HG03025 (cell line): ENCODE measurements at regions not wholly inside any gene's neighbourhood (a gene's known extent, or its start where the extent isn't known, plus 50 kb on each side); places are given as distances from the start of the nearest gene placed in this dataset.
"Not testable (repeated sequence)": the region's sequence is repeated elsewhere in the genome, so short reads cannot be mapped to it uniquely, and the experiment has no call there.

Experiments used
- ATAC-seq: cut with Tn5 transposase; IDR thresholded peaks from one replicate; pipeline ENCODE4 v1.9.1; 2021; ENCODE audit warnings: mild to moderate bottlenecking, moderate library complexity; ENCODE audit not compliant: unreplicated experiment, low FRiP score

GRCh38 chr14:105769061-105769730, 242.8 kb downstream of the TMEM121 start:
- not testable (repeated sequence) for ATAC-seq

GRCh38 chr14:105770619-105771216, 244.3 kb downstream of the TMEM121 start:
- ATAC-seq, result not testable (repeated sequence)

GRCh38 chr14:105771261-105772226, 245.2 kb downstream of the TMEM121 start:
- ATAC-seq, result not testable (repeated sequence)

DNA sequence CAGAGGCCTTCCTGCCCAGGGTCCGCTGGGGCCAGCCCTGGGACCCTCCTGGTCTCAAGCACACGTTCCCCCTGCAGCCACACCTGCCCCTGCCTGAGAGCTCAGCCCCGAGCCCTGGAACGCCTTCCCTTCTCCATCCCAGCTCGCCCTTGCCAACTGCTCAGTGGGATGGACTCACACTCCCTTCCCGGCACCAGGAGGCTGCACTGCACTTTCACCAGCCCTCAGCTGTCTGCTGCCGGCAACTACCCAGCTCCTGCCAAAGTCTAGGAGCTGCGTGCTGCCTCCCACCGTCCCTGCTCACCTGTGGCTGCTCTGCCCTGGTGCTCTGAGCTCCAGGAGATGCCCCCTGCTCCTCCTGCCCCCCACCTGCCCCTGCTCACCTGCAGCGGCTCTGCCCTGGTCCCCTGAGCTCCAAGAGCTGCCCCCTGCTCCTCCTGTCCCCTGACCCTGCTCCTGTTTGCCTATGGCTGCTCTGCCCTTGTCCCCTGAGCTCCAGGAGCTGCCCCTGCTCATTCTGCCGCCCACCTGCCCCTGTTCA, 246.4 kb downstream of the TMEM121 start:
- ATAC-seq, result not testable (repeated sequence)

DNA sequence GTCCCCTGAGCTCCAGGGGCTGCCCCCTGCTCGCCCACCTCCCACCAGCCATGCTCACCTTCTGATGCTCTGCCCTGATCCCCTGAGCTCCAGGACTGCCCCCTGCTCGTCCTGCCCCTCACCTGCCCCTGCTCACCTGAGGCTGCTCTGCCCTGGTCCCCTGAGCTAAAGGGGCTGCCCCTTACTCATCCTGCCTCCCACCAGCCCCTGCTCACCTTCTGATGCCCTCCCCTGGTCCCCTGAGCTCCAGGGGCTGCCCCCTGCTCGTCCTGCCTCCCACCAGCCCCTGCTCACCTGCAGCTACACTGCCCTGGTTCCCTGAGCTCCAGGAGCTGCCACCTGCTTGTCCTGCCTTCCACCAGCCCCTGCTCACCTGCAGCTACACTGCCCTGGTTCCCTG, 247.2 kb downstream of the TMEM121 start:
- no peak for ATAC-seq

DNA sequence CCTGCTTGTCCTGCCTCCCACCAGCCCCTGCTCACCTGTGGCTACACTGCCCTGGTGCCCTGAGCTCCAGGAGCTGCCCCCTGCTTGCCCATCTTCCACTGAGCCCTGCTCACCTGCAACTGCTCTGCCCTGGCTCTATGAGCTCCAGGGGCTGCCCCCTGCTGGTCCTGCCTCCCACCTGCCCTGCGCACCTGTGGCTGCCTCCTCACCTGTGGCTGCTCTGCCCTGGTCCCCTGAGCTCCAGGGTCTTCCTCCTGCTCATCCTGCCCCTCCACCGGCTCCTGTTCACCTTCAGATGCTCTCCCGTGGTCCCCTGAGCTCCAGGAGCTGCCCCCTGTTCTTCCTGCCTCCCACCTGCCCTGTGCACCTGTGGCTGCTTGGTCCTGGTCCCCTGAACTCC, 247.6 kb downstream of the TMEM121 start:
- ATAC-seq, result no peak

DNA sequence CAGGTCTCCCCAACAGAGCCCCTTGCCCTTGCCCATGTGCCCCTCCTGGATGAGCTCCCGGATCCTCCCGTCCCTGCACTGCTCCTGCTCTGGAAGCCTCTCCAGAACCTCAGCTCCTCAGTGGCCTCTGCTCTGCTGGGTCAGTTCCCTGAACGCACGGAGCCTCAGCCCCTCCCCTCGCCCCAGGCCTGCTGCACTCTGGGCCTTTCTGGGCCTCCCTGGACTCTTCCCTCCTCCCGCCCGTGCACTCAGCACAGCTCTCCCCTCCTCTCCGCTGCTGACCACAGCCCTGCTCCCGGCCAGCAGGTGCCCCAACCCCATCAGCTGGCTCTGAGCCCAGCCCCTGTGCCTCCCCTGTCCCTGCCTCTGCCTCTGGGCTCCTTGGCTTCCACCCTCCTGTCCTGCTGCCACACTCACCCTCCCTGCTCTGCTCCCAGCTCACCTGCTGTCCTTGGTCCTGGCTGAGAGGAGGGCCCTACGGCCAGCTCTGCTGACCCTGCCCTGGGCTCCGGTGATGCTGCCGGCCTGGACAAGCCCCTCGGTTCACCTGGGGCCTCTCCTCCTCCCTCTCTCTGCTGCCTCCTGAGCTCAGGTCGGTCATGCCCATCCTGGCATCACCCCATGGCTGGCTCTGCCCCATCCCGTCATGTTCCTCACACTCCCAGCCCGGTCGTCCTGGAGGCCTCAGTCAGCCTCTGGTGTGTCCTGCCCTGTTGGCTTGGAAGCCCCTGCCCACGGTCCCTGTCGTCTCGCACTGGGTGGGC, 248.4 kb downstream of the TMEM121 start:
- ATAC-seq, result not testable (repeated sequence)

- not testable (repeated sequence) for ATAC-seq
These were observed 249.1 kb downstream of the TMEM121 start for GRCh38 chr14:105775349-105775923.

- not testable (repeated sequence) for ATAC-seq
These were observed 249.7 kb downstream of the TMEM121 start for GRCh38 chr14:105776112-105776511.

- ATAC-seq, result no peak
These were observed 250.5 kb downstream of the TMEM121 start for GRCh38 chr14:105776924-105777323.

- ATAC-seq, result no peak
These were observed 257.3 kb downstream of the TMEM121 start for GRCh38 chr14:105783707-105784106.

DNA sequence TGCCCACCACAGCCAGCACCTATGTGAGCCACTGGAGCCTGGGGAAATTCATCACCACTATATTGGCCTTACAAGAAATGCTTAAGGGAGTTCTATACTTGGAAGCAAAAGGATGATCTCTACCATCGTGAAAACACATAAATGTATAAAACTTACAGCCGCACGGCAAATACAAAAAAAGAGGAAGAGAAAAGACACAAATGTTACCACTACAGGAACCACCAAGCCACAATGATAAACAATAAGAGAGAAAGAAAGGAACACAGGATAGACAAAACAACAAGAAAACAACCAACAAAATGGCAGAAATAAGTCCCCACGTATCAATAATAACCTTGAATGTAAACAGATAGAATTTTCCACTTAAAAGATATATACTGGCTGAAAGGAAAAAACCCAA, 267.5 kb downstream of the TMEM121 start:
- no peak for ATAC-seq

- no peak for ATAC-seq
These were observed 271.2 kb downstream of the TMEM121 start for GRCh38 chr14:105797546-105797945.

DNA sequence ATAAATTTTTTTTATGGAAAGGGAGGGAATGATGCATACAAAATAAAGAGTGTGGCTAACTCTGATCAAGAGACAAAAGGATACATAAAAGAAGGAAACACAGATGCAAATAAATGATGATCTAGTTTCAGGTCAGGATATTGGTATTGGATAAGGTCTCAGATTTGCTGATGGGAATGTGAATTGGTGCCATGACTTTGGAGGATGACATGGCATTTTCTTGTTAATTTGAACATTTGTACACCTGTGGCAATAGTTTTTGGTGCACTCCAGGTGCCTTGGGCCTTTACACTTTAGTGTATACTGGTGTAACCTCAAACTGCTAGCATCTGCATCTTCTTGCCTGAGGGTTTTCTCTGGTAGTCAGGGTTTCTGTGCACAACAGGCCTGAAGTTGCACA, 279.3 kb downstream of the TMEM121 start:
- ATAC-seq, result no peak

- no peak for ATAC-seq
These were observed 280.2 kb downstream of the TMEM121 start for GRCh38 chr14:105806568-105806967.

DNA sequence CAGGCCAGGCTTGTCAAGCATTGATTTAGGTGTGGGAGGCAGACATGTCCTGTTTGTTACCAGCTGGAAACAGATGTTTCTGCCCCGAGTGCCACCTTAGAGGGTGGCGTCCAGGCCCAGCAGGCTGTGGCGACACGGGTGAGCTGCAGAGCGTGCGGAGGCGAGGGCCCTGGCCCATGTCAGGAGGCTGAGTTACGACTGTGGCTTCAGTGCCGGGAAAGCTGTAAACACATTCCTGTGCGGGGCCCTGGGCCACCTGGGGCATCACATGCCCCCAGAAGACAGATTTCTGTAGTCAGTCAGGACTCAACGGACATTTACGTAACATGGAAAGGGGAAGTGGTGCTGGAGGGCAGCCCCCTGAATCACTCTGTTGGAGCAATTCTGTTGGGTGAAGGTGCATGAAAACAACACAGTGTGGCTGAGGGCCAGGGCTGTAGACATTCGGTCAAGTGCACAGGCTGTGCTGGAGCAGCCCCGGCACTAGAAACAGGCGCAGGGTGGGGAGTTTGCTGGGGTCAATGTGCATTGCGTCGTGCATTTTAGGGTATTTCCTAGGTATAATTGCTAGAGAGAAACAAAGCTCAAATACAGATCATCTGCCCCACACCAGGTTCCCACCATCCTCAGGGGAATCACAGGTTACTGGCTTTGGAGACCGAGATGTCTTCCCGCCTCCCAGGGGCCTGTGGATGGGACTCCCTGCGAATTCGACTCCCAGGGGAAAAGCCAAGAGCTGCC, 291.8 kb downstream of the TMEM121 start:
- ATAC-seq, result no peak

- ATAC-seq, result no peak
These were observed 292.3 kb downstream of the TMEM121 start for GRCh38 chr14:105818712-105819005.

- no peak for ATAC-seq
These were observed 303.8 kb downstream of the TMEM121 start for GRCh38 chr14:105830171-105830570.

DNA sequence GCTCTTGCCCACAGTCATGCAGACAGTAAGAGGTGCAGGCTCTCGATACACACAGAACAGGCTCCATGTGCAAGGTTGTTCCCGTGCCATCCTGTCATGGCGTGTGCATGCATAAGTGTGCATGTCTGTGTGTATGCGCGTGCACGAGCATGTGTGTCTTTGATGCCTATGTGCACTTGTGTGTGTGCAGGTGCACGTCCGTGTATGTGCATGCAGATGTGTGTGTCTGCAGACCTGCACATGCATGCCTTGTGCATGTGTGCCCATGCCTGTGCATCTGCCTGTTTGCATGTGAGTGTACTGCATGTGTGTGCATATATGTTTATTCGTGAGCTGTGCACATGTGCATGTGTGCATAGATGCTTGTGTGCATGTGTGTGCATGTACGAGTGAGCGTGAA, 309.8 kb downstream of the TMEM121 start:
- no peak for ATAC-seq
